Prostate gland (tissue), 2 donors: ENCODE measurements at regions not wholly inside any gene's neighbourhood (a gene's known extent, or its start where the extent isn't known, plus 50 kb on each side); places are given as distances from the start of the nearest gene placed in this dataset.

Experiments used
- POLR2A ChIP-seq: fragments of 450-650 bp; IDR thresholded peaks from one replicate; pipeline ENCODE4 v1.6.1; 2016; ENCODE audit warnings: antibody characterized with exemption, mild to moderate bottlenecking
- TF ChIP-seq, protein P1 (sequence below), 4 experiments: fragments of 200-600 bp in 2 of 4; fragments of 450-650 bp in 2 of 4; sonication (generic) in 2 of 4; IDR thresholded peaks; 1 replicate in 3 of 4; 2 replicates in 1 of 4; pipeline ENCODE4 v1.5.1; 2016 to 2019; ENCODE audit warnings: antibody characterized with exemption in 4 of 4, mild to moderate bottlenecking in 2 of 4, moderate library complexity in 2 of 4

DNA sequence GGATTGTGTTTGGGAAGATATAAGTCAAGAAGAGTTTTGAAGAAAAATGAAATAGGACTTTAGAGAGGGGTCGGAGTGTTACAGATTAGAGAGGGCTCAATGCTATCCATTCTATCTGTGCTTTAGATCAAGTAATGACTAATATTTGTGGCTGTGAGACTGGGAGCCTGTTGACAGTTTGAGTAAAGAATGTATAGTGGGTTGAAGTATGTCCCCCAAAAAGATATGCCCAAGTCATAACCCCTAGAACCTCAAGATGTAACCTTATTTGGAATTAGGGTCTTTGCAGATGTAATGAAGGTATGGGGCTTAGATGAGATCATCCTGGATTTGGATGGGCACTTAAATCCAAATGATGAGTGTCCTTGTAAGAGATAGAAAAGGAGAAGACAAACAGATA lies 55.3 kb upstream of the SERPINE2 start:
- TF ChIP-seq, protein P1, sequence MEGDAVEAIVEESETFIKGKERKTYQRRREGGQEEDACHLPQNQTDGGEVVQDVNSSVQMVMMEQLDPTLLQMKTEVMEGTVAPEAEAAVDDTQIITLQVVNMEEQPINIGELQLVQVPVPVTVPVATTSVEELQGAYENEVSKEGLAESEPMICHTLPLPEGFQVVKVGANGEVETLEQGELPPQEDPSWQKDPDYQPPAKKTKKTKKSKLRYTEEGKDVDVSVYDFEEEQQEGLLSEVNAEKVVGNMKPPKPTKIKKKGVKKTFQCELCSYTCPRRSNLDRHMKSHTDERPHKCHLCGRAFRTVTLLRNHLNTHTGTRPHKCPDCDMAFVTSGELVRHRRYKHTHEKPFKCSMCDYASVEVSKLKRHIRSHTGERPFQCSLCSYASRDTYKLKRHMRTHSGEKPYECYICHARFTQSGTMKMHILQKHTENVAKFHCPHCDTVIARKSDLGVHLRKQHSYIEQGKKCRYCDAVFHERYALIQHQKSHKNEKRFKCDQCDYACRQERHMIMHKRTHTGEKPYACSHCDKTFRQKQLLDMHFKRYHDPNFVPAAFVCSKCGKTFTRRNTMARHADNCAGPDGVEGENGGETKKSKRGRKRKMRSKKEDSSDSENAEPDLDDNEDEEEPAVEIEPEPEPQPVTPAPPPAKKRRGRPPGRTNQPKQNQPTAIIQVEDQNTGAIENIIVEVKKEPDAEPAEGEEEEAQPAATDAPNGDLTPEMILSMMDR (IDR thresholded peaks at IDR 0.05): no peak
- no peak for TF ChIP-seq POLR2A
